H1 (cell line): ENCODE measurements at regions not wholly inside any gene's neighbourhood (a gene's known extent, or its start where the extent isn't known, plus 50 kb on each side); places are given as distances from the start of the nearest gene placed in this dataset.

ENCODE experiments used
- BACH1 ChIP-seq: IDR thresholded peaks from 2 replicates; pipeline ENCODE4 v1.6.1; 2012; ENCODE audit warnings: low read length, improper control_type of control experiment
- BRCA1 ChIP-seq: IDR thresholded peaks from 2 replicates; pipeline ENCODE4 v1.6.1; 2012; ENCODE audit warnings: low read depth, low read length, improper control_type of control experiment
- PHF8 ChIP-seq: fragments of 200-600 bp; sonication (generic); conservative IDR thresholded peaks from 2 replicates; pipeline ENCODE4 v1.7.1; 2012; ENCODE audit warnings: low read depth, mild to moderate bottlenecking, inconsistent platforms, low read length, moderate library complexity
- SP2 ChIP-seq: IDR thresholded peaks from 2 replicates; pipeline ENCODE4 v1.6.1; 2012; ENCODE audit warnings: mild to moderate bottlenecking, low read length, inconsistent platforms

DNA sequence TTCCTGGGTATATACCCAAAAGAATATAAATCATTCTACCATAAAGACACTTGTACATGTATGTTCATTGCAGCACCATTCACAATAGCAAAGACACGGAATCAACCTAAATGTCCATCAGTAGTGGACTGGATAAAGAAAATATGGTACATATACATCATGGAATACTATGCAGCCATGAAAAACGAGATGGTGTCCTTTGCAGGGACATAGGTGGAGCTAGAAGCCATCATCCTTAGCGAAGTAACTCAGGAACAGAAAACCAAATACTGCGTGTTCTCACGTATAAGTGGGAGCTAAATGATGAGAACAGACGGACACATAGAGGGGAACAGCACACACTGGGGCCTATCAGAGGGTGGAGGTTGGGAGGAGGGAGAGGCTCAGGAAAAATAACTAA, 183.7 kb upstream of the CELF2 start (continued):
- TF ChIP-seq PHF8: no peak
- no peak for TF ChIP-seq SP2
- TF ChIP-seq BACH1: no peak
- TF ChIP-seq BRCA1: no peak
